ENCODE measurements at regions not wholly inside any gene's neighbourhood (a gene's known extent, or its start where the extent isn't known, plus 50 kb on each side); places are given as distances from the start of the nearest gene placed in this dataset.

DNA sequence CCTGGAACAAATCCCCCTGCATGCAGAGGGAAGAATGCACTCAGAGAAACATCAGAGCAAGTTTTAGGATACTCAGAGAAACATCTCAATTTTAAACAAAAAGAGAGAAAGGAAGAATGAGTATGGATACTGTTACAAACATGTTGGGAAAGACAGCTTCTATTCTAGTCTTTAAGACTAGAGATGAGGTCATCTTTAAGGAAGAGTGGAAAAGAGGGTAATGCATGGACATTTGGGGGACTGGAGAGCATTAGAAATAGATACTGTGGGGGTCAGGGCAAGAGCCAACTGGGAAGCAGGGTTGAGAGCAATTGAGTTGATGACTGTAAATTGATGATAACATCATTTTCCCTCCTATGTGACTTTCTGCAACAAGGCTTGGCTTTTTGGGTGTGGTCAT is 431.2 kb downstream of the CDH26 start:
- DNase-seq (ENCODE audit: low spot score) (no peak), ATAC-seq (ENCODE audit: low FRiP score) (no peak)
- TF ChIP-seq, protein P1, sequence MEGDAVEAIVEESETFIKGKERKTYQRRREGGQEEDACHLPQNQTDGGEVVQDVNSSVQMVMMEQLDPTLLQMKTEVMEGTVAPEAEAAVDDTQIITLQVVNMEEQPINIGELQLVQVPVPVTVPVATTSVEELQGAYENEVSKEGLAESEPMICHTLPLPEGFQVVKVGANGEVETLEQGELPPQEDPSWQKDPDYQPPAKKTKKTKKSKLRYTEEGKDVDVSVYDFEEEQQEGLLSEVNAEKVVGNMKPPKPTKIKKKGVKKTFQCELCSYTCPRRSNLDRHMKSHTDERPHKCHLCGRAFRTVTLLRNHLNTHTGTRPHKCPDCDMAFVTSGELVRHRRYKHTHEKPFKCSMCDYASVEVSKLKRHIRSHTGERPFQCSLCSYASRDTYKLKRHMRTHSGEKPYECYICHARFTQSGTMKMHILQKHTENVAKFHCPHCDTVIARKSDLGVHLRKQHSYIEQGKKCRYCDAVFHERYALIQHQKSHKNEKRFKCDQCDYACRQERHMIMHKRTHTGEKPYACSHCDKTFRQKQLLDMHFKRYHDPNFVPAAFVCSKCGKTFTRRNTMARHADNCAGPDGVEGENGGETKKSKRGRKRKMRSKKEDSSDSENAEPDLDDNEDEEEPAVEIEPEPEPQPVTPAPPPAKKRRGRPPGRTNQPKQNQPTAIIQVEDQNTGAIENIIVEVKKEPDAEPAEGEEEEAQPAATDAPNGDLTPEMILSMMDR (IDR thresholded peaks at IDR 0.05) = no peak

DNA sequence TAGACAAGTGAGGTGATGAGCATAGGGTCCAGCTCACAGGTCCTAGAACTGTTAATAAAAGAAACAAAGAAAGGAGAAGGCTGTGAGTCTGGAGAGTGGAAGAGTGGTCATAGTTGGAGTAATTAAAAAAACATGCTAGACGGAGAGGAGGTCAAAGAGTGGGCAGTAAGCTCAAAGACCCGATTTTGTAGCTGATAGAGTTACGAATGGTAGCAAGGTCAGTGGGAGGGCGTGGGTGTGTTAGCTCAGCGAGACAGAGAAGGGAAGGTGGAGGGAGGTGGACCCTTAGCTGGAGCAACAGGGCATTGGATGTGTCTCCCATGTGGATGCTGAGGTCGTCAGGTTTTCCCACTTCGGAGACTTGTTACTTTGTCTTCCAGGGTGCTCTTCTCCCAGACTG is 431.7 kb downstream of the CDH26 start:
- TF ChIP-seq, protein P1 (IDR thresholded peaks at IDR 0.05) = no peak
- DNase-seq (ENCODE audit: low spot score) = no peak
- ATAC-seq (ENCODE audit: low FRiP score) = no peak

DNA sequence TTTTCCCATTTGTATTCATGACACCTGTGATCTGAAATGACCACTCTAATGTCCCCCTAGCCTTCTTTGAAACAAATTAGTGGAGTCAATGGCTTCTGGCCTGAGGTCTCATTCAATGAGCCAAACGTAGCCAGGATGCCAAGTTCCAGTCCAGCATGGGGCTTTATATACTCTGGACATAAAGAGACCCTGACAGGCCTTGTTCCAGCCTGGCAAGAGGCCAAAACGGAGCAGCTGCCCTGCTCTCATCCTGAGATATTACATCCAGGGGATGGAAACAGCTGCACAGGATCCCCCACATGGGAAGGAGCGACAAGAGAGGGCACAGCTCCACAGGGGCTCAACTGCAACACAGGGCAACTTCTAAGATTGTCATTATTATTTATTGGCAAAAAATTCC is 437.8 kb downstream of the CDH26 start:
- ATAC-seq (ENCODE audit: low FRiP score) (no peak), DNase-seq (ENCODE audit: low spot score) (no peak)
- TF ChIP-seq, protein P1 (IDR thresholded peaks at IDR 0.05) = no peak

DNA sequence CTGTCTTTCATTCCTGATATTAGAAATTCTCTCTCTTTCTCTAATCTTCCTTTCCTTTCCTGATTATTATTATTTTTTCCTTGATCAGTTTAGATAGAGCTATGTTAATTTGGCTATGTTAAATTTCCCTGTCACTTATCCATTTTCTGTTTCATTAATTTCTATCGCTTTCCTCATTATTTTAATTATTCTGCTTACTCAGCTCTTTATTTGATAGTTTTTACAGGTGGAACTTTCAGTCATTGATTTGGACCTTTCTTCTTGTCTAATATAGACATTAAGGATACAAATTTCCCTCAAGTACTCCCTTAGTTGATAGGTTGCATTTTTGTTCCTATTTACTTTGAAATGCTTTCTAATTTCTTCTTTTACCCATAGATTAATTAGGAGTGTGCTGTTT is 442.3 kb downstream of the CDH26 start:
- ATAC-seq (ENCODE audit: low FRiP score) = no peak
- TF ChIP-seq, protein P1 (IDR thresholded peaks at IDR 0.05) = no peak
- no peak for DNase-seq (ENCODE audit: low spot score)

DNA sequence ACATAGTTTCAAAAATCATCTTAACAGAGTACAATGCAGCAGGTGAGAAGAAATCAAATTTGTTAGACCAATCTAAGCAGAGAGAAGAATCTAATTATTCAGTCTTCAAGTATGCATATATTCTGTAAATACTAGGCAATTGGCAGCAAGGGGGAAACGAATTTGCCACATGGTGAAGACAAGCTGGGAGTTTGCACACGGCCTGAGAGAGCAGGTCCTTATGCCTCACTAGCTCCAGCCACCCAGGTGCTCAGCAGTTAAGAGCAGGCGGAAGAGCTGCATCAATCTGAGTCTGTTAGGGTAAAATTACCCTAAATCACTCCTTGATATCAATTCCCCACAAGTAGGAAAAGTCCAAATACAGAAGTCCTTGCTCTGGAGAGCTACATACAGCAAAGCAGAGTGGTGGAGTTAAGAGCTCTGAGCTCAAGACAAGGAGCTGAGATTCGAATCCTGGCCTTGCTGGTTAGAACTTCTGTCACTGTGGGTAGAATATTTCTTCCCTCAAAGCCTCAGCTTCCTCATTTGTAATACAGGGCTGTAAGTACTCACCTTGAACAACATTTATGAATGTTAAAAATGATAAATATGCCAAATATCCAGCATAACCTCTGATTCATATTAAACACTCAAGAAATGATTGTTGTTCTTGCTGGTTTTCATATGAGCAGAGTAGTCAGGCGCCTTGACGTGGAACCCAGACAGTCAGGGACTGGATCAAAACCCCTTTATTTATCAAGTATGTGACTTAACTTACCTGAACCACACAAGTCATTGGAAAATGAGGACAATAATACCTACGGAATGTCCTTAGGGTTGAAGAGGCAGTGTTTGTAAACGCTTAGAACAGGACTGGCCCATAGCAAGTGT is 444.2 kb downstream of the CDH26 start:
- no peak for DNase-seq (ENCODE audit: low spot score)
- no peak for ATAC-seq (ENCODE audit: low FRiP score)
- TF ChIP-seq, protein P1 (IDR thresholded peaks at IDR 0.05) = no peak

DNA sequence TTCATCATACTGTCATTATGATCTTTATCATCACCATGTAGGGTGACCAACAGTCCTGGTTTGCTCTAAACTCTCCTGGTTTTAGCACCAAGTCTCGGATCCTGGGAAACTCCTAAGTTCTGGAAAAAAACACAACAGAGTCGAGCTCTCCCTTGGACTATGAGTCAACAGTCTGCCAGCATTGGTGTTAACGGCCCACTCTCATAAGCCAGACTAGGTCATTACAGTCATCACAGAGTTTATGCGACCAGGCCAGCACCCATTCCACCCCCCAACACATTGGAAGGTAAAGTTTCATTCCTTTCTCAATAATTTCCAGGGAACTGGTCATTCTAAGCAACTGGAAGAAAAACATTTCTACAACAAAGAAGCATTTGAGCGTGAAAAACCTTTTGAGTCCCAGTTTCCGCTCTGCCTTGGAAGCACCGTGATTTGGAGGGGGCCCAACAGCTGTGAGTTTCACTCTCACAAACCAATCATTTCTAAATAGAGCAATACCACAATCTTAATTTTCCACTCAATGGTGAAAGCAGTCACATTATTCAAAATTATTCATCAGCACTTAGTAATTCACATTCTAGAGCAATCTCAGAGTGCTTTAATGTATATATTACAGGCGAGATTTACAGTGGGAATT is 445.0 kb downstream of the CDH26 start:
- TF ChIP-seq, protein P1 (IDR thresholded peaks at IDR 0.05) = no peak
- DNase-seq (ENCODE audit: low spot score) = no peak

More for the DNA sequence above, 445.0 kb downstream of the CDH26 start:
- ATAC-seq (ENCODE audit: low FRiP score) = no peak
